Memory B cell (primary cell): ENCODE measurements at regions not wholly inside any gene's neighbourhood (a gene's known extent, or its start where the extent isn't known, plus 50 kb on each side); places are given as distances from the start of the nearest gene placed in this dataset.

ENCODE experiments used
- ATAC-seq: fragments of 150-1000 bp; cut with Tn5 transposase; 2 replicates; pipeline ENCODE4 v1.10.0; 2021; ENCODE audit warnings: low read depth, mild to moderate bottlenecking, moderate library complexity
- DNase-seq, 2 donors: peaks; one replicate each; pipeline ENCODE4 v3.0.0; 2022; ENCODE audit warnings: low spot score in 2 of 2
- H3K27ac Mint-ChIP-seq: one replicate; pipeline ENCODE4 v1.8.0; 2022; ENCODE audit warnings: mild to moderate bottlenecking, moderate library complexity, mixed read lengths
- H3K27me3 Mint-ChIP-seq: one replicate; pipeline ENCODE4 v1.8.0; 2022; ENCODE audit warnings: mixed read lengths
- H3K36me3 Mint-ChIP-seq: one replicate; pipeline ENCODE4 v1.8.0; 2022; ENCODE audit warnings: mild to moderate bottlenecking, mixed read lengths
- H3K4me1 Mint-ChIP-seq: one replicate; pipeline ENCODE4 v1.8.0; 2022; ENCODE audit warnings: mixed read lengths
- H3K4me3 Mint-ChIP-seq: one replicate; pipeline ENCODE4 v1.8.0; 2022; ENCODE audit warnings: mild to moderate bottlenecking, moderate library complexity, mixed read lengths
- H3K9me3 Mint-ChIP-seq: one replicate; pipeline ENCODE4 v1.8.0; 2022; ENCODE audit warnings: mixed read lengths

GRCh38 chr4:149296503-149296902 lies 519.1 kb downstream of the IQCM start:
- no peaks in the 10 kb centered on the region for H3K4me1 Mint-ChIP-seq
- H3K27ac Mint-ChIP-seq, result no peak overlapping the region
- no peaks in the 10 kb centered on the region for H3K27me3 Mint-ChIP-seq
- H3K4me3 Mint-ChIP-seq, result no peak overlapping the region
- no peaks in the 10 kb centered on the region for H3K36me3 Mint-ChIP-seq
- no peaks in the 10 kb centered on the region for H3K9me3 Mint-ChIP-seq
- DNase-seq, result no peak
- ATAC-seq, result no peak

GRCh38 chr4:149296084-149296483 lies 519.6 kb downstream of the IQCM start:
- no peak for DNase-seq
- Mint-ChIP-seq H3K27ac (no peak overlapping the region), H3K36me3 (no peaks in the 10 kb centered on the region), H3K9me3 (no peaks in the 10 kb centered on the region), H3K4me1 (no peaks in the 10 kb centered on the region), H3K4me3 (no peak overlapping the region), H3K27me3 (no peaks in the 10 kb centered on the region)
- ATAC-seq, result no peak

- H3K4me3 Mint-ChIP-seq, result no peak overlapping the region
- no peaks in the 10 kb centered on the region for H3K27me3 Mint-ChIP-seq
- DNase-seq (no peak), ATAC-seq (no peak)
- no peaks in the 10 kb centered on the region for H3K9me3 Mint-ChIP-seq
- H3K4me1 Mint-ChIP-seq, result no peaks in the 10 kb centered on the region
- no peak overlapping the region for H3K27ac Mint-ChIP-seq
- H3K36me3 Mint-ChIP-seq, result no peaks in the 10 kb centered on the region
Measured at GRCh38 chr4:149294601-149295000, 521.0 kb downstream of the IQCM start.

GRCh38 chr4:149293046-149293649 lies 522.5 kb downstream of the IQCM start:
- H3K36me3 Mint-ChIP-seq, result no peaks in the 10 kb centered on the region
- no peaks in the 10 kb centered on the region for H3K4me1 Mint-ChIP-seq
- no peak for DNase-seq
- H3K27me3 Mint-ChIP-seq, result no peaks in the 10 kb centered on the region
- H3K9me3 Mint-ChIP-seq, result no peaks in the 10 kb centered on the region
- H3K27ac Mint-ChIP-seq, result no peak overlapping the region
- ATAC-seq, result no peak
- no peak overlapping the region for H3K4me3 Mint-ChIP-seq

GRCh38 chr4:149292425-149293007 lies 523.1 kb downstream of the IQCM start:
- Mint-ChIP-seq H3K27me3 (no peaks in the 10 kb centered on the region), H3K4me3 (no peak overlapping the region), H3K9me3 (no peaks in the 10 kb centered on the region), H3K36me3 (no peaks in the 10 kb centered on the region), H3K4me1 (no peaks in the 10 kb centered on the region), H3K27ac (no peak overlapping the region)
- ATAC-seq (no peak), DNase-seq (no peak)

GRCh38 chr4:149291463-149291862 lies 524.2 kb downstream of the IQCM start:
- ATAC-seq, result no peak
- Mint-ChIP-seq H3K9me3 (no peaks in the 10 kb centered on the region), H3K4me1 (no peaks in the 10 kb centered on the region), H3K36me3 (no peaks in the 10 kb centered on the region), H3K27me3 (no peaks in the 10 kb centered on the region), H3K27ac (no peak overlapping the region), H3K4me3 (no peak overlapping the region)
- DNase-seq, result no peak

- no peaks in the 10 kb centered on the region for H3K4me1 Mint-ChIP-seq
Measured at GRCh38 chr4:149280806-149281205, 534.8 kb downstream of the IQCM start.

GRCh38 chr4:149279776-149280175 lies 535.9 kb downstream of the IQCM start:
- H3K27ac Mint-ChIP-seq, result no peak overlapping the region
- DNase-seq, result no peak
- H3K27me3 Mint-ChIP-seq, result no peaks in the 10 kb centered on the region
- no peaks in the 10 kb centered on the region for H3K4me1 Mint-ChIP-seq
- no peak for ATAC-seq
- no peak overlapping the region for H3K4me3 Mint-ChIP-seq
- H3K9me3 Mint-ChIP-seq, result no peaks in the 10 kb centered on the region
- no peaks in the 10 kb centered on the region for H3K36me3 Mint-ChIP-seq

More at GRCh38 chr4:149280806-149281205, 534.8 kb downstream of the IQCM start:
- Mint-ChIP-seq H3K4me3 (no peak overlapping the region), H3K27ac (no peak overlapping the region), H3K27me3 (no peaks in the 10 kb centered on the region), H3K9me3 (no peaks in the 10 kb centered on the region), H3K36me3 (no peaks in the 10 kb centered on the region)
- no peak for ATAC-seq
- DNase-seq, result no peak

GRCh38 chr4:149279331-149279730 lies 536.3 kb downstream of the IQCM start:
- no peaks in the 10 kb centered on the region for H3K27me3 Mint-ChIP-seq
- no peak overlapping the region for H3K27ac Mint-ChIP-seq
- no peaks in the 10 kb centered on the region for H3K9me3 Mint-ChIP-seq
- H3K36me3 Mint-ChIP-seq, result no peaks in the 10 kb centered on the region
- DNase-seq, result no peak
- ATAC-seq, result no peak
- H3K4me3 Mint-ChIP-seq, result no peak overlapping the region
- H3K4me1 Mint-ChIP-seq, result no peaks in the 10 kb centered on the region

- no peaks in the 10 kb centered on the region for H3K9me3 Mint-ChIP-seq
- no peaks in the 10 kb centered on the region for H3K4me1 Mint-ChIP-seq
Measured at GRCh38 chr4:149277705-149278104, 537.9 kb downstream of the IQCM start.

GRCh38 chr4:149269835-149270234 lies 545.8 kb downstream of the IQCM start:
- DNase-seq (no peak), ATAC-seq (no peak)
- no peaks in the 10 kb centered on the region for H3K27me3 Mint-ChIP-seq
- no peaks in the 10 kb centered on the region for H3K36me3 Mint-ChIP-seq
- no peaks in the 10 kb centered on the region for H3K4me1 Mint-ChIP-seq
- H3K9me3 Mint-ChIP-seq, result peaks cover 1% of the 10 kb centered on the region
- H3K4me3 Mint-ChIP-seq, result no peak overlapping the region
- no peak overlapping the region for H3K27ac Mint-ChIP-seq

More at GRCh38 chr4:149277705-149278104, 537.9 kb downstream of the IQCM start:
- no peak overlapping the region for H3K4me3 Mint-ChIP-seq
- no peaks in the 10 kb centered on the region for H3K36me3 Mint-ChIP-seq
- H3K27ac Mint-ChIP-seq, result no peak overlapping the region
- no peaks in the 10 kb centered on the region for H3K27me3 Mint-ChIP-seq
- DNase-seq (no peak), ATAC-seq (no peak)

- ATAC-seq (no peak), DNase-seq (no peak)
- H3K36me3 Mint-ChIP-seq, result no peaks in the 10 kb centered on the region
Measured at GRCh38 chr4:149266301-149266700, 549.3 kb downstream of the IQCM start.

GRCh38 chr4:149265645-149266044 lies 550.0 kb downstream of the IQCM start:
- Mint-ChIP-seq H3K4me3 (no peak overlapping the region), H3K27me3 (no peaks in the 10 kb centered on the region), H3K4me1 (no peaks in the 10 kb centered on the region), H3K9me3 (no peaks in the 10 kb centered on the region), H3K36me3 (no peaks in the 10 kb centered on the region), H3K27ac (no peak overlapping the region)
- ATAC-seq, result no peak
- no peak for DNase-seq

More at GRCh38 chr4:149266301-149266700, 549.3 kb downstream of the IQCM start:
- Mint-ChIP-seq H3K27me3 (no peaks in the 10 kb centered on the region), H3K4me1 (no peaks in the 10 kb centered on the region), H3K9me3 (no peaks in the 10 kb centered on the region), H3K27ac (no peak overlapping the region), H3K4me3 (no peak overlapping the region)

- H3K27ac Mint-ChIP-seq, result no peak overlapping the region
- no peaks in the 10 kb centered on the region for H3K9me3 Mint-ChIP-seq
- no peaks in the 10 kb centered on the region for H3K27me3 Mint-ChIP-seq
- H3K36me3 Mint-ChIP-seq, result no peaks in the 10 kb centered on the region
- no peaks in the 10 kb centered on the region for H3K4me1 Mint-ChIP-seq
- no peak overlapping the region for H3K4me3 Mint-ChIP-seq
- no peak for ATAC-seq
- DNase-seq, result no peak
Measured at GRCh38 chr4:149264093-149264733, 551.4 kb downstream of the IQCM start.
